GM23338 (cell line): ENCODE measurements at regions not wholly inside any gene's neighbourhood (a gene's known extent, or its start where the extent isn't known, plus 50 kb on each side); places are given as distances from the start of the nearest gene placed in this dataset.

Experiments
- CREB1 ChIP-seq: fragments of 250-450 bp; sonication (Bioruptor Pico); IDR thresholded peaks from 2 replicates; pipeline ENCODE4 v1.5.0; 2020; ENCODE audit warnings: low read depth, mild to moderate bottlenecking, moderate library complexity
- CTCF ChIP-seq, 2 experiments: fragments of 200-600 bp in 1 of 2; sonication (generic) in 1 of 2; conservative IDR thresholded peaks; 2 replicates each; pipeline versions ENCODE4 v1.5.1 to v1.6.1; 2016 to 2017; ENCODE audit warnings: antibody characterized with exemption in 2 of 2, low read depth in 2 of 2, mild to moderate bottlenecking in 2 of 2, moderate library complexity in 1 of 2
- EZH2phosphoT487 ChIP-seq: fragments of 200-600 bp; sonication (generic); IDR thresholded peaks from one replicate; pipeline ENCODE4 v1.8.1; 2018; ENCODE audit warnings: antibody characterized with exemption; ENCODE audit not compliant: unreplicated experiment
- NANOG ChIP-seq: IDR thresholded peaks from 2 replicates; pipeline ENCODE4 v1.6.1; 2016; ENCODE audit warnings: antibody characterized with exemption, borderline replicate concordance
- POLR2AphosphoS5 ChIP-seq: IDR thresholded peaks from 2 replicates; pipeline ENCODE4 v1.6.1; 2016; ENCODE audit warnings: antibody characterized with exemption, low read depth
- REST ChIP-seq: IDR thresholded peaks from one replicate; pipeline ENCODE4 v1.6.1; 2018; ENCODE audit warnings: antibody characterized with exemption; ENCODE audit not compliant: unreplicated experiment

- TF ChIP-seq CREB1 (CRISPR knock-in tag) (no peak), EZH2phosphoT487 (no peak), CTCF (conservative IDR thresholded peaks at IDR 0.05; ENCODE audit: low read depth in 2 of 2) (no peak), NANOG (no peak), REST (no peak), POLR2AphosphoS5 (no peak)
Observed at GRCh38 chr5:125169396-125169795, 423.0 kb upstream of the ZNF608 start.
